Upper lobe of left lung (tissue), 4 donors: ENCODE measurements at regions not wholly inside any gene's neighbourhood (a gene's known extent, or its start where the extent isn't known, plus 50 kb on each side); places are given as distances from the start of the nearest gene placed in this dataset.

Experiments used
- CTCF ChIP-seq, 6 experiments: fragments of 450-650 bp in 4 of 6; fragments of 200-600 bp in 2 of 6; sonication (generic) in 2 of 6; IDR thresholded peaks; one replicate each; pipeline ENCODE4 v1.5.1; 2016 to 2019; ENCODE audit warnings: antibody characterized with exemption in 6 of 6
- EP300 ChIP-seq, 4 donors: sonication (generic); formaldehyde crosslinking; IDR thresholded peaks; one replicate each; pipeline ENCODE4 v1.5.1; 2017; ENCODE audit warnings: antibody characterized with exemption in 4 of 4, control low read depth in 2 of 4
- POLR2A ChIP-seq, 4 donors: fragments of 450-650 bp; IDR thresholded peaks; one replicate each; pipeline ENCODE4 v1.5.1; 2016 to 2017; ENCODE audit warnings: antibody characterized with exemption in 4 of 4, mild to moderate bottlenecking in 2 of 4
- POLR2AphosphoS5 ChIP-seq, 2 donors: sonication (generic); formaldehyde crosslinking; IDR thresholded peaks; one replicate each; pipeline ENCODE4 v1.5.1; 2017; ENCODE audit warnings: antibody characterized with exemption in 2 of 2

GRCh38 chrX:3219231-3219630 lies 127.2 kb downstream of the MXRA5 start:
- TF ChIP-seq CTCF (IDR thresholded peaks at IDR 0.05) (no peak), EP300 (IDR thresholded peaks at IDR 0.05) (no peak), POLR2A (IDR thresholded peaks at IDR 0.05) (no peak), POLR2AphosphoS5 (IDR thresholded peaks at IDR 0.05) (no peak)
